PC-3 (cell line): ENCODE measurements at regions not wholly inside any gene's neighbourhood (a gene's known extent, or its start where the extent isn't known, plus 50 kb on each side); places are given as distances from the start of the nearest gene placed in this dataset.

Experiments used
- ATAC-seq: fragments of 200-7000 bp; cut with Tn5 transposase; 2 replicates; pipeline ENCODE4 v1.9.1; 2020; ENCODE audit warnings: mild to moderate bottlenecking, moderate library complexity
- BruUV-seq: library from RNA; stranded (reverse); fragments of 400-500 nt; replicated peaks from 2 replicates; lab custom pipeline; 2021; lab: Mats Ljungman, UMichigan
- CTCF ChIA-PET: fragments of 300-600 bp; sonication (Branson Sonifier 250); formaldehyde crosslinking; loops from one replicate; lab custom pipeline; 2022; ENCODE audit warnings: antibody characterized with exemption; lab: Charles Lee
- POLR2A ChIA-PET: fragments of 300-600 bp; sonication (Branson Sonifier 250); formaldehyde crosslinking; loops from one replicate; lab custom pipeline; 2022; ENCODE audit warnings: antibody characterized with exemption; ENCODE audit not compliant: unreplicated experiment; lab: Charles Lee
- DNase-seq: peaks from one replicate; pipeline ENCODE4 v3.0.0-alpha.2; 2015
- H2AFZ ChIP-seq: fragments of 300-600 bp; sonication (generic); 2 replicates; pipeline ENCODE4 v1.6.0; 2016; ENCODE audit warnings: antibody characterized with exemption, low read length
- H3F3A ChIP-seq: fragments of 300-600 bp; sonication (generic); one replicate; pipeline ENCODE4 v1.6.0; 2017; ENCODE audit warnings: antibody characterized with exemption, low read length, control low read depth, mild to moderate bottlenecking; ENCODE audit not compliant: unreplicated experiment
- H3K27ac ChIP-seq: fragments of 300-600 bp; sonication (generic); 2 replicates; pipeline ENCODE4 v1.5.1; 2016; ENCODE audit warnings: mild to moderate bottlenecking, low read length
- H3K27me3 ChIP-seq: fragments of 300-600 bp; sonication (generic); 2 replicates; pipeline ENCODE4 v1.6.1; 2016; ENCODE audit warnings: low read length, mixed read lengths
- H3K36me3 ChIP-seq: fragments of 300-600 bp; sonication (generic); 2 replicates; pipeline ENCODE4 v1.6.1; 2016; ENCODE audit warnings: low read depth, mixed run types, low read length, mixed read lengths
- H3K4me1 ChIP-seq: fragments of 300-600 bp; sonication (generic); 2 replicates; pipeline ENCODE4 v1.5.1; 2016; ENCODE audit warnings: low read length; ENCODE audit not compliant: insufficient read depth
- H3K4me2 ChIP-seq: fragments of 300-600 bp; sonication (generic); 2 replicates; pipeline ENCODE4 v1.6.0; 2016; ENCODE audit warnings: low read length
- H3K4me3 ChIP-seq: fragments of 300-600 bp; sonication (generic); 2 replicates; pipeline ENCODE4 v1.5.1; 2016; ENCODE audit warnings: mild to moderate bottlenecking, low read length, mixed read lengths
- H3K79me2 ChIP-seq: fragments of 300-600 bp; sonication (generic); 2 replicates; pipeline ENCODE4 v1.6.1; 2017; ENCODE audit warnings: low read length, mixed read lengths
- H3K9ac ChIP-seq: fragments of 300-600 bp; sonication (generic); 2 replicates; pipeline ENCODE4 v1.6.0; 2016; ENCODE audit warnings: mild to moderate bottlenecking, low read length
- H3K9me2 ChIP-seq: fragments of 300-600 bp; sonication (generic); replicated peaks from 2 replicates; pipeline ENCODE4 v1.6.1; 2016; ENCODE audit warnings: mixed run types, low read length, mixed read lengths
- H3K9me3 ChIP-seq: fragments of 300-600 bp; sonication (generic); 2 replicates; pipeline ENCODE4 v1.6.1; 2016; ENCODE audit warnings: low read length, mixed read lengths
- H4K20me1 ChIP-seq: fragments of 300-600 bp; sonication (generic); 2 replicates; pipeline ENCODE4 v1.6.1; 2016; ENCODE audit warnings: low read length, mixed read lengths
- CTCF ChIP-seq: fragments of 300-600 bp; sonication (generic); conservative IDR thresholded peaks from 2 replicates; pipeline ENCODE4 v1.5.1; 2017; ENCODE audit warnings: antibody characterized with exemption, low read depth, mild to moderate bottlenecking, low read length
- EZH2 ChIP-seq: fragments of 300-600 bp; sonication (generic); IDR thresholded peaks from one replicate; pipeline ENCODE4 v1.6.1; 2017; ENCODE audit warnings: antibody characterized with exemption, mild to moderate bottlenecking, low read length; ENCODE audit not compliant: unreplicated experiment
- EZH2phosphoT487 ChIP-seq: fragments of 300-600 bp; sonication (generic); IDR thresholded peaks from 2 replicates; pipeline ENCODE4 v1.6.1; 2018; ENCODE audit warnings: mild to moderate bottlenecking, antibody characterized with exemption, low read length, borderline replicate concordance
- intact Hi-C: fragments of 100-400 bp; cut with micrococcal nuclease; formaldehyde crosslinking; loops from 2 replicates; pipeline ENCODE4 v1.9.0; 2023

DNA sequence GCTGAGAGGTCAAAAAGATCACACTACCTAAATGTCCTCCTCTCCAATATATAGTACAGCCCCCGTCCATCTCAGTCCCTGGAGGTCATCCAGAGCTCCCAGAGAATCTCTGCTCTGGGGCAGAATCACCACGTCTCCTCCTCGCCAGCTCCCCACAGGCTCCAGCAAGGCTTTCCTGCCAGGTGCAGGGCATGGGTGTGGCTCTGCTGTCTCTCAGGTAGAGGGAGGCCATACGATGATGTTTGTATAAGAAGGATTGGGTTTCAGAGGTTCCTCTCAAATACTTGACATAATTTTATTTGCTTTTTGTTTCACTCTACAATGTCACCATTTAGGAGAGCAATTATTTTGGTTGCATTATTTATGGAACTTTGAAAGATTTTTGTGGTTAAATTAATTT lies 98.3 kb upstream of the PRSS58 start:
- CTCF ChIA-PET: no interaction called here
- Histone ChIP-seq H3K4me3 (no peak overlapping the region), H3K4me2 (peak overlapping the region; percentile 9), H3K79me2 (no peaks in the 10 kb centered on the region), H3K9ac (no peak overlapping the region), H3K27me3 (peaks cover 10% of the 10 kb centered on the region), H3K4me1 (peaks cover 22% of the 10 kb centered on the region), H3K36me3 (no peaks in the 10 kb centered on the region), H3K27ac (peak overlapping the region; percentile 3), H3K9me2 (no peaks in the 10 kb centered on the region), H3F3A (no peaks in the 10 kb centered on the region), H2AFZ (peak overlapping the region; percentile 8; the same call in 1 of the 2 replicates), H3K9me3 (no peaks in the 10 kb centered on the region), H4K20me1 (no peaks in the 10 kb centered on the region)
- intact Hi-C loops: no loop called here
- ATAC-seq: peak; percentile 54
- peak; percentile 54 for DNase-seq
- no TSS peak for BruUV-seq
- TF ChIP-seq EZH2: no peak
- no peak for TF ChIP-seq EZH2phosphoT487
- TF ChIP-seq CTCF: no peak
- POLR2A ChIA-PET: no interaction called here

- ATAC-seq: peak; percentile 64
- no TSS peak for BruUV-seq
Observed at GRCh38 chr7:142355328-142355727, 97.5 kb upstream of the PRSS58 start.

More at GRCh38 chr7:142355328-142355727, 97.5 kb upstream of the PRSS58 start:
- no peaks in the 10 kb centered on the region for H3K9me3 ChIP-seq
- H2AFZ ChIP-seq: no peak overlapping the region
- peaks cover 18% of the 10 kb centered on the region for H3K27me3 ChIP-seq
- no peaks in the 10 kb centered on the region for H4K20me1 ChIP-seq
- CTCF ChIA-PET: no interaction called here
- H3K27ac ChIP-seq: peak overlapping the region; percentile 10
- H3F3A ChIP-seq: no peaks in the 10 kb centered on the region
- H3K4me2 ChIP-seq: peak overlapping the region; percentile 9
- H3K4me3 ChIP-seq: no peak overlapping the region
- no peaks in the 10 kb centered on the region for H3K36me3 ChIP-seq
- intact Hi-C loops: no loop called here
- POLR2A ChIA-PET: interaction anchor here (0.6 kb wide), 1 partner anchor 300 kb away, joined by 3 read pairs; no protein-coding TSS in a partner anchor
- H3K9me2 ChIP-seq: no peaks in the 10 kb centered on the region
- no peaks in the 10 kb centered on the region for H3K79me2 ChIP-seq
- H3K9ac ChIP-seq: no peak overlapping the region
- TF ChIP-seq EZH2phosphoT487 (no peak), EZH2 (no peak), CTCF (no peak)
- peak; percentile 75 for DNase-seq
- peaks cover 22% of the 10 kb centered on the region for H3K4me1 ChIP-seq
